ACHN (cell line): ENCODE measurements at regions not wholly inside any gene's neighbourhood (a gene's known extent, or its start where the extent isn't known, plus 50 kb on each side); places are given as distances from the start of the nearest gene placed in this dataset.

Source experiments
- DNase-seq: peaks from one replicate; pipeline ENCODE4 v3.0.0-alpha.2; 2015
- in situ Hi-C: cut with HindIII; loops from 2 replicates; pipeline ENCODE4 v1.10.0; 2017; ENCODE audit warnings: low sequenced_read_pairs, low pct_ligation_motif_present, low pct_unique_long_range_greater_than_20kb

DNA sequence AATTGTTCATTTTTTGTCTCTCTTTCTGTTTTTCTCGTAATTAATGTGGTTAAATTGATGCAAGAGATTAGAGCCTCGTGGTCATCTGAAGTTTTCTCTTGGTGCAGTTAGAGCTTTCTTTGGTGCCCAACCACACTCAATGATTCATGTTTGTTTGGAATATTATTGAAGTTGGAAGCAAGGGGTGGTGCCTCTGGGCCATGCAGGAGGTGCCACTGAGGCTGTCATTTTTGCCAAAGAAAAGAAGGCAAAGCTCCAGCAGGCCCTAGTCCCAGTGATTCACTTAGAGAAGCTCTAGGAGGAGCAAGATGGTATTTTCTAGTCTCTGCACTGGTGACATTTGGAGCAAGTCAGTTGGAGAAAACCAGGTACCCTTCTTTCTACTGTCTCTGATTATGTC, 144.5 kb upstream of the RALGAPA2 start:
- in situ Hi-C loops = no loop called here
- DNase-seq = no peak

DNA sequence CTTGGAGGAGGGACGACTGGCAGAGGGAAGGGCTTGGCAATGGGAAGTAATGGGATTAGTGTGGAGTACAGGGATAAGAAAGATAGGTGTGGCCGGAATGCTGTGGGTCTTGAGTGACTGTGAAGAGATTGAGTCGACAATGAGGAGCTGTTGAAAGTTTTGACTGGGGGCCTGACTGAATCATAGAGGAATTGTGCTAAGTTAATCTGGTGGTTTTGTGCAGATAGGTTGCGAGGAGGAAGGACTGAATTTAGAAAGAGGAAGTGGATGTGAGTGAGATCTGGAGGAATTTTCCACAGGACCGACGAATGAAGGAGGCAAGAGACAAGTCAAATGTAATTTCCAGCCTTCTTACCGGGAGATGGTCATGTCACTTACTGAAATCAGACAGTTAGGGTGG, 143.9 kb upstream of the RALGAPA2 start:
- no peak for DNase-seq
- in situ Hi-C loops = no loop called here

DNA sequence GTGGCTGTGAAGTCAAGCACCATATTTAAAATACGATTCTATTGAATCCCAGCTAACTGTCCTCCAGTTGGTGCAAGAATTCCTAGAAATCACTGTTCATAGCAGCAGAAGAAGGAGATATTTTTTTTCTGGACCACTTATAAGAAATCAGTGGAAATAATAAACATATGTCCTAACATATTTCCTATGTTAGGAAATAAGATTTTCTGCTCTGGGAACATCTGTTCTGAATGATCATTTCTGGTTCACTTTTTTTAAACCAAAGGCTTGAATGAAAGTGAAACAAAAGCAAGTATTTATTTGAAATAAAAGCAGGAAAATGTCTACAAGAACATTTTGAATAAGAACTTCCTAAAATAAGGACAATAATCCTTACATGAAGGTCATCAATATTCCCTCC, 138.9 kb upstream of the RALGAPA2 start:
- in situ Hi-C loops = no loop called here
- DNase-seq = no peak

DNA sequence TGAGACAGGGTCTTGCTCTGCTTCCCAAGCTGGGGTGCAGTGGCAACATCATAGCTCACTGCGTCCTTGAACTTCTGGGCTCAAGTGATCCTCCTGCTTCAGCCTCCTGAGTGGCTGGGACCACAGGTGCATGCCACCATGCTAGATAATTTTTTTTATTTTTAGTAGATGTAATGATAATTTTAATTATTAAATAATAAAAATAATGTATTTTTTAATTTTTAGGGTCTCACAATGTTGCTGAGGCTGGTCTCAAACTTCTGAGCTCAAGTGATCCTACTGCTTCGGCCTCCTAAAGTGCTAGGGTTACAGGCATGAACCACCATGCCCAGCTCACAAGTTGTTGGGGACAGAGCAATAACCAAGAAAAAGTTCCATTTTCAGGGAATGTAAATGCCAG, 138.0 kb upstream of the RALGAPA2 start:
- in situ Hi-C loops = no loop called here
- no peak for DNase-seq

DNA sequence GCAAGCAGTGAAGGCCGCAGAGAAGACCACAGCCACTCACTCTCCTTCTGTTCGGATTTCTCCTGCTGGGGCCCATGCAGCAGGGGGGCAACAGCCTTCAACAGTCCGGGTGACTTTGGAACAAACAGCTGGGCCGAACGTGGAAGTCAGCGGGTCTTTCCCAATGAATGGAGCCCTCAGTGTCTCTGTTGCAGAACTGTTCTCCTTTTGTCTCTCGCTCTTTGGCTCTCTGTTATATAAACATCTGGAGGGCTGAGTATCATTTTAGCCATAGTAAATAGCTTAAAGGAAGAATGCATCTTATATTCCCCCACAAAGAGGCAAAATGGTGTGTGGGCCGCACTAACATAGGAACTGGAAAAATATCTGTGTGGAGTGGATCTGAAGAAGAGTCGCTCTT, 136.7 kb upstream of the RALGAPA2 start:
- in situ Hi-C loops = no loop called here
- no peak for DNase-seq

DNA sequence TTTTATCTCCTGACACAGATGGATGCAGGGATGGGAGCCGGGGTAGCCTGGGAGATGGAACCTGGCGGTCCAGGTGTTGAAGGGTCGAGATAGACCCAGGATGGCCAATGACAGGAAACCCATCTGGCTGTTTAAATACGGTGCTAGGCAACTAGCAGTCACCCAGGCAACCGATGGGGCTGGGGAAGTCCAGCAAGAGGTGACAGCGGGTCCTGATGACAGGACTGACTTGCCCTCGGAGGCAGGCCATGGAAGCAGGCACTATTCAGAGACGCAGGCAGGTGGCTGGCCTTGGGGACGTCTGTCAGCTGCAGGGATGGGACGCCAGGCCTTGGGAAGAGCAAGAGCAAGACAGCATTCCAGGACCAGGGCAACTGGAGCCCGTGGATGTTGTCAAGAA, 135.4 kb upstream of the RALGAPA2 start:
- in situ Hi-C loops = no loop called here
- no peak for DNase-seq

DNA sequence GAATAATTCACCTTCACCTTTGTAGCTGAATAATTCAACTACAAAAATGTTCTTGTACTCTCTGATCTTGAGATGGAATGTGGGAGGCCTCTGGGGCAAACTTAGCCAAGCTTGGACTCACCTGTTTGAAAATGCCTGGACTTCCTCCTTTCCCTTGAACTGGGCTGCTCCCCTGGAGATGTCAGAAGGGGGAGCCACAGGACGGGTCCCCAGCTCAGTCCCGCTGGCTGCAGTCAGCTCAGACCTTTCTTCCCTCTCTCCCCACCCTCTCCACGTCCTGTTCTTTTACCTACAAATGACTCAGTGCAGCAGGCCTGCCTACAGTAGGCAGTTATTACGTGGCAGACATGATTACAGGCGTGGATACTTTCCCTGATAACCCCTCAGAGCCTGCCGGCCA, 131.5 kb upstream of the RALGAPA2 start:
- DNase-seq = no peak
- in situ Hi-C loops = no loop called here

DNA sequence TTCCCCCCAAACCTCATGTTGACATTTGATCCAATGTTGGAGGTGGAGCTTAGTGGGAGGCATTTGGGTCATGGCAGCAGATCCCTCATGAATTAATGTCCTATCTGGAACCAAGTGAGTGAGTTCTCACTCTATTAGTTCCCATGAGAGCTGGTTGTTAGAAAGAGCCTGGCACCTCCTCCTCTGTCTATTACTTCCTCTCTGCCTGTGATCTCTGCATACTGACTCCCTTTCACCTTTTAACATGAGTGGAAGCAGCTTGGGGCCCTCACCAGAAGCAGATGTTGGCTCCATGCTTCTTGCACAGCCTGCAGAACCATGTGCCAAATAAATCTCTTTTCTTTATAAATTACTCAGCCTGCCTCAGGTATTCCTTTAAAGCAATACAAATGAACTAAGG, 127.3 kb upstream of the RALGAPA2 start:
- in situ Hi-C loops = no loop called here
- no peak for DNase-seq

DNA sequence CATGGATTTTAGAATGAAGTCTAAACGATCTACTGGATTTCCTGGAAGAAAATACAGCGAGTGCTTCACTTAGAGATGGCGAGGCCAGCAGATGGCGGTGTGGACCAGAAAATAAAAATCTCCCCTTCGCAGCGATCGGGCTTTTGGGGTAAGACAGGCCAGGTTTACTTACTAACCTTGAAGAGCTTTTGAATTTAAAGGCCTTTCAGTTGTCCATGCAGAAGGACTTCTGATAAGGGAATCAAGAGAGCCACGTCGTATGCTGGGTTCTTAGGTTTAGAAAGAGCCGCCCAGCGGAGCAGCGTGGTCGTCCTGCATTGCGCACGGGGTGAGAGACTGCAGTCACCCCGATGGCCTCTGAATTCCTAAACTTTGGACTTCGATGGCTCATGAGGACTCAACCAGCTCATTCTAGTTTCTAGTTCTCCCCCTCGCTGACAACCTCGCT, 125.2 kb upstream of the RALGAPA2 start:
- peak; percentile 42 for DNase-seq
- in situ Hi-C loops = no loop called here

DNA sequence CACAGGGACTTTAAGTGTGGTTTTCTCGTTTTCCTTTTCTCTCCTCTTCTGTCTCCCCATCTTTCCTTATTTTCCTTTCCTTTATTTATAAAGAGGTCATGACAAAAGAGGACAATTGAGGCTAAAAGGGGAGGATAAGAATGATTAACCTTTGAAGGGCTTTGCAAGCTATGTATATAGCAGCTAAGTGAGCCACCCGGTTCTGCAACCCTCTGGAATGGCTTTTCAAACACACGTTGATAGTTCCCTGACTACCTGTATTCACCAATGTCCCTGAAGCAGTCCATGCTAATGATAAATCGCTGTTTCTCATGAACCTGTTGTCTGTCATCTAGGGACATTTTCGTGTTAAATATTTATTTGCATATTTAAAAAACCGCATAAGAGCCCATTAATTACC, 124.4 kb upstream of the RALGAPA2 start:
- DNase-seq = no peak
- in situ Hi-C loops = no loop called here

DNA sequence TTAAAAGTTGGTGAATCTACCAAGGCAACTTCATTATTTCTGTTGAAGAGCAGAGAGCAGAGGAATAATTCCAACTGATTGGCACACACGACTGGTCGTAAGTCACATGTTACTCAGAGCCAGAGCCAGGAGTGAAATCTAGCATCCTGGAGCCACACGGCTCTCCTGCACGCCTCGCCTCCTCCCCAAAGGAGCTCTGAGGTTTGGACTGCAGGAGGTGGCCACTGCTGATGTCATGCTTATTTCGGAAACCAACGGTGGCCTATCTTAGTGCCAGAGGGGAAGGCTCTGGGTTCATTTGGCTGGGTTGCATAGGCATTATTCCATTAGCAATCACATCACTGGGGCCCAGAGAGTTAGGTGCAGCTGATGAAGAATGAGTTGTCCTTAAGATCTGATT, 123.5 kb upstream of the RALGAPA2 start:
- DNase-seq = no peak
- in situ Hi-C loops = no loop called here

DNA sequence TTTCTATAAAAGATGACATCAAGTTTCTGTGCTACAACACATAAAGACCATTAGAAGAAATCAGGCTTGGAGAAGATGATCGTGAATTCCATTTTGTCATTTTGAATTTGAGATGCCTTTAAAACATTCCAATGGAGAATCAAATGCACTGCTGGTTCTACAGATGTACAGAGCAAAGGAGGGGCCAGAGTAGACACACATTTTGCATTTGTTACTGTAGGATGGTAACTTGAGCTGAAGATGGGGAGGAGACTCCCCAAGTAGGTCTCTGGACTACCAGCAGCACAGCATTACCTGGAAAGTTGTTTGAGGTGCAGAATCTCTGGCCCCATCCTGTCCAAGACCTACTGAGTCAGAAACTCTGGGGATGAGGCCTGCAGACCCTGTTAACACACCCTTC, 121.6 kb upstream of the RALGAPA2 start:
- no peak for DNase-seq
- in situ Hi-C loops = no loop called here

DNA sequence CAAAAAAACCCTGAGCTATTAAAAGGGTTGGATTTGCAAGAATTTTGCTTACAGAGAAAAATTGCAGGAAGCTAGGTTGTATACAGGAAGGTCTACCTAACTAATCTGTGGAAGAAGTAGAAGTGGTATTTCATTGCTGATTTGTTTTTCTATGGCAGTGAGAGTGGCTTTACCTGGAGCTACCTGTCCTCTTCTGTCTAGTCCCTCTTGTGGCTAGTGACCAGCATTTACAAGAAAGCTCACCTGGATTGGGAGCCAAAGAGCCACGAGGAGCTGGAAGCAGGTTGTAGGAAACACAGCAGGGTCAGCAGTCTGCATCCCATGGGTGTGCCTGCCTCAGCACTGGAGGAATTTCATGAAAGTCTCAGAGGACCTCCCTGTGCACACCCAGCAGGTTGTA, 120.3 kb upstream of the RALGAPA2 start:
- DNase-seq = no peak
- in situ Hi-C loops = no loop called here

DNA sequence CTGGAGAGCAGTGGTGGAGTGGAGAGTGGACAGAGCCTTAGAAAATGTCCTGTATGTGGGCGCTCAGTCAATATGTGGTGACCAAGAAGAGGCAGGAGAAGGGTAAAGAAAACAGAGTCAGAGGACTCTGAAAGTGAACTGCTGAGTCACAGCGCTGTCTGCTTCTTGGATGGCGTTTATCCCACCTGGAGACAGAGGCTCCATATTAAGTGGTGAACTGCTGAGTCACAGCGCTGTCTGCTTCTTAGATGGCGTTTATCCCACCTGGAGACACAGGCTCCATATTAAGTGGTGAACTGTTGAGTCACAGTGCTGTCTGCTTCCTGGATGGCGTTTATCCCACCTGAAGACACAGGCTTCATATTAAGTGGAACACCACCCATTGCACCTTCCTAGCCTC, 119.3 kb upstream of the RALGAPA2 start:
- DNase-seq = no peak
- in situ Hi-C loops = no loop called here

DNA sequence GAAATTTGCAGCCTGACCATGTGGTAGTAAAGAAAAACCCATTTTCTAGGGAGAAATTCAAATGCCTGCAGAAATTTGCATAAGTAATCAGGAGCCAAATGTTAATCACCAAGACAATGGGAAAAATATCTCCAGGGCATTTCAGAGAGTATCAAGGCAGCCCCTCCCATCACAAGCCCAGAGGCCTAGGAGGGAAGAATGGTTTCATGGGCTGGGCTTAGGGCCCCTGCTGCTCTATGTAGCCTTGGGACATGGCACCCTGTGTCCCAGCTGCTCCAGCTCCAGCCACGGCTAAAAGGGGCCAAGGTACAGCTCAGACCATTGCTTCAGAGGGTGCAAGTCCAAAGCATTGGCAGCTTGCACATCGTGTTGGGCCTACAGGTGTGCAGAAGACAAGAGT, 117.2 kb upstream of the RALGAPA2 start:
- in situ Hi-C loops = no loop called here
- no peak for DNase-seq

DNA sequence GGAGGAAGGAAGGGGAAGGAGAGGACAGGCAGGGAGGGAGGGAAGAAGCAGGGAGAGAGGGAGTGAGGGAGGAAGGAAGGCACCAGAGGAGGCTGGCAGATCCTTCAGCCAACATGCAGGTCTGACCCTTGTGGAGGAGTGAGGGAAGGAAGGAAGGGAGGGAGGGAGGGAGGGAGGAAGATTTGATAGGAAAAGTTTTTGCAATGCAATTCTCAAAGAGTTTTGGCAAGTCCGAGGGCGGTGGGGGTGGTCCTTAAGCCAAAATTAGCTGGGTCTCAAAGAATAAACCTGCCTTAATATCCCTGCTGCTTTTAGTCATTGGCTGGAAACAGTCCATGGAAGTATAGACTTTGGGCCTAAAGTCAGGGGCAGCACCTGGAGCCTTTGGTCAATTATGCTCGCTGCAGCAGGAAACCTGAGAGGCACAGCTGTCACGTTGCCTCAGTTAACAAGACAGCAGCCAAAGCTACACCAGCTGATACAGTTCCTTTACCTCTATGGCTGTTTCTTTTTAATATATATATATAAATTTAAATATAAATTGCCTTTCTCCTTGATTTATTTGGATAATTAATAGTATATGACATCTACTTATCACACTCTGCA, 115.7 kb upstream of the RALGAPA2 start:
- DNase-seq = no peak
- in situ Hi-C loops = no loop called here

DNA sequence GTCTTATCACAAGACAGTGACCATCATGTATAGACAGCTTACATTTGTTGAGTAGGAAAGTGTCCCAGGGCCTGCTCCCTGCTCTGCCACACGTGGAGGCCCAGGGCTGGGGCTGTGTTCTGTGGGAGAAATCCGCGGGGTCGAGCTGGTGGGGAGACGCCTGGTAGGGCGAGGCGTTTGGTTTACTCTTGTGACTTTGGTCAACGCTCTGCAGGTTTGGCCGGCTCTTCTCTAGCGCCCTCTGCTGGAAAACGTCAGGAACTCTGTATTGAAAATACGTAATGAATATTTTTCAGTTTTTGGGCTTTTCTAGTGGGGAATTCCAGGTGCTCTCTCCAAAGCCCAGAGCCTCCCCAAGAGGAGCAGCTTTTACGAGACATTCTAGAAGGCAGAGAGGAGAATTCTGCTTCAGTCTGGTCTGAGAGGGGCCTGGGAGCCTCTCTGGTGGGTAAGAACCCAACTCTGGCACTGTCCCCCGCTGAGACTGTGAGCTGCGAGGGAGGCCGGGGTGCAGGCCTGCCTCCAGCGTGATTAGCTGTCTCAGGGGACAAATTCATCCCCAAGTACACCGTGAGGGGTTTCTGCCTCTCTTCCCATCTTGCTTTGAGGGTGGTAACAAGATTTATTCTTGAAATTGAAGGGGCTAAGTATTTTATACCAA, 112.6 kb upstream of the RALGAPA2 start:
- DNase-seq = peak; percentile 29
- in situ Hi-C loops = no loop called here

DNA sequence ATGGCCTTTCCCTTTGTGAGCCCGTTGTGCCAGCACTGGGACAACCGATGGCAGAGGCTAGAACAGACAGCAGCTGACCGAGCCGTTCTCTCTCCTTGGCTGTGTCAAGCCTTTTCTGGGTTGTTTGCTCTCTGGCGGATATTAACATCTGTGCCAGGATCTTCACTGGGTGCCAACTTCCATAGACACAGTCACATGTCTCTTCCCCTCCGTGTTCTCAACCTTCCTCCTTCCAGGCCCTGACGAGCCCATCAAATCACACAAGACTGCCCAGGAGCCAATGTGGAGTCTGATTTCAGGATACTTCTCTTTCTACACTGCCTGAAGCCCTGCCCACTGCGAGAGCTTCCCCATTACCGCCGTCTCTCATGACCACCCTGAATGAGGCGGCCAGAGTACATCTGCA, 111.0 kb upstream of the RALGAPA2 start:
- in situ Hi-C loops = no loop called here
- DNase-seq = no peak

DNA sequence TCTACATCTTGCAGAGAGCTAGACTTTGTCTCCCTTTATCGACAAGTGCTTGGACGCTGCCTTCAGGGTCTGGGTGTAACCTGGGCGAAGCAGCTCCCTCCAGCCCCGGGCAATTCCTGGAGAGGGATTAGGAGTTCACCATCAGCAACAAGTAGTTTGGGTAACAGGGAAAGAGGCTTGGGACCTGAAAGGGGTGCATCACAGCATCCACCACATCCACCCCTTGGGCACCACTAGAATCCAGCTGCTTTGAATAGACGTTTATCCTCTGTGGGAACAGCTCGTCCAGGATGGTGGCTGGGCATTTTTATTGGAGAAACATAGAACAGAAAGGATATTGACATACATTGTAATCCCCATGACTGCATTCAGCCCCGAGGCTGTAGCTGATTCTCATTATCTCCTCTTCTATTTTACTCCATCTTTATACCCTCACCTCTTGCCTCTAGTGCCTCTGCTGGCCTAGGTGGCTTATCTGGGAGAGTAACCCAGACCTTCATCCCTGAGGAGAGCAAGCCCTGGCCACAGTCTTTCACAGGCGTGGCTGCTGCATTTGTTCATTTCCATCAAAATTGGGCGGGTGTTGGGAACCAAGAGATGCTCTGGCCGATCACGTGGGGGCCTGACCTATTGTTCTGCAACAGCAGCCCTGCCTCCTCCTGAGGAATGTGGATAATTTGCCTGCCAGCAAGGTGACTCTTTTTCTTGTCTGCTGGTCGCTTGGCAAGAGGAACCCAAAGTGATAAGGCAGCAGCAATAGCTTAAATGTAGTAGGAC, 109.2 kb upstream of the RALGAPA2 start:
- no peak for DNase-seq
- in situ Hi-C loops = no loop called here
